GM12878 (cell line): ENCODE measurements at regions not wholly inside any gene's neighbourhood (a gene's known extent, or its start where the extent isn't known, plus 50 kb on each side); places are given as distances from the start of the nearest gene placed in this dataset.

Experiments
- EGR1 ChIP-seq, 2 experiments: IDR thresholded peaks; 1 replicate in 1 of 2; 2 replicates in 1 of 2; pipeline ENCODE4 v1.6.1; 2011 to 2012; ENCODE audit warnings: low read depth in 2 of 2, low read length in 2 of 2, borderline replicate concordance in 1 of 2, mild to moderate bottlenecking in 1 of 2, moderate library complexity in 1 of 2
- POLR2AphosphoS5 ChIP-seq: IDR thresholded peaks from 2 replicates; pipeline ENCODE4 v1.6.1; 2011; ENCODE audit warnings: mild to moderate bottlenecking, low read length, inconsistent platforms
- REST ChIP-seq: IDR thresholded peaks from 2 replicates; pipeline ENCODE4 v1.6.1; 2012; ENCODE audit warnings: mild to moderate bottlenecking, low read depth, low read length
- ZNF274 ChIP-seq: IDR thresholded peaks from one replicate; pipeline ENCODE4 v1.8.0; 2011; ENCODE audit not compliant: insufficient read length, insufficient read depth
- TF ChIP-seq, protein P1 (sequence below), 3 experiments: IDR thresholded peaks in 2 of 3; conservative IDR thresholded peaks in 1 of 3; 2 replicates each; pipeline ENCODE4 v1.5.1; 2011; ENCODE audit warnings: low read depth in 3 of 3, low read length in 3 of 3, mild to moderate bottlenecking in 3 of 3, control low read depth in 2 of 3, moderate library complexity in 2 of 3, inconsistent platforms in 1 of 3, mixed read lengths in 1 of 3; ENCODE audit not compliant: control insufficient read depth in 2 of 3, insufficient read depth in 1 of 3; ENCODE audit errors: extremely low read depth in 1 of 3
- TF ChIP-seq, protein P2 (sequence below): fragments of 450-650 bp; formaldehyde crosslinking; IDR thresholded peaks from 2 replicates; pipeline ENCODE4 v1.4.0; 2020; ENCODE audit warnings: mild to moderate bottlenecking, moderate library complexity

DNA sequence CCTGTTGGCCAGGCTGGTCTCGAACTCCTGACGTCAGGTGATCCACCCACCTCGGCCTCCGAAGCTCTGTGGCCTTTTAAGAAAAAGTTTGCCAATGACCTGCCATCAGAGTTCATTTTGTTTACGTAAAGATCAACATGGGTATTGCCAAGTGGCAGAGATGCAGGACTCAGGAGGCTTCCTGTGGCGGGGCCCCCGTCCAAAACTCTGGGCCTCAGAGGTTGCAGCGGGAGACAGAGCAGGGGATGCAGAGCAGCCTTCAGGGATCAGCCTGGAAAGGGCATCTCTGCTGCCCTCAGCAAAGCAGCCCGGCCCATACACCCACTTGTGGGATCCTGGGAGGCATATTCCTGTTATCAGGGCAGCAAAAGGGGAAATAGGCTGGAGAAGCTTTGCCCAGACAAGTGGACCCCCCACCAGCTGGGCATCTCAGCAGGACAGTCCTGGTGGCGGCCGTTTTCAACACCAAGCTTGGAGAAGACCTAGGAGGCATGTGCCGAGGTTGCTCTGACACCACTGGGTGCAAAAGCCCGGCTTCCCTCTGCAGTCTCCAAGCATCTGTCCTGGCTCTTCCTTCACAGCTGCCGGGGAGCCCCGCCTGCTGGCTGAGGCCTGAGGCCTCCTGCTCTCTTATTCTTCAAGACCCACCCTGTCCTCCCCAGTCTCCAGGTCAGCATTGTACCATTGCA, 1152.4 kb downstream of the BRD1 start:
- TF ChIP-seq, protein P1, sequence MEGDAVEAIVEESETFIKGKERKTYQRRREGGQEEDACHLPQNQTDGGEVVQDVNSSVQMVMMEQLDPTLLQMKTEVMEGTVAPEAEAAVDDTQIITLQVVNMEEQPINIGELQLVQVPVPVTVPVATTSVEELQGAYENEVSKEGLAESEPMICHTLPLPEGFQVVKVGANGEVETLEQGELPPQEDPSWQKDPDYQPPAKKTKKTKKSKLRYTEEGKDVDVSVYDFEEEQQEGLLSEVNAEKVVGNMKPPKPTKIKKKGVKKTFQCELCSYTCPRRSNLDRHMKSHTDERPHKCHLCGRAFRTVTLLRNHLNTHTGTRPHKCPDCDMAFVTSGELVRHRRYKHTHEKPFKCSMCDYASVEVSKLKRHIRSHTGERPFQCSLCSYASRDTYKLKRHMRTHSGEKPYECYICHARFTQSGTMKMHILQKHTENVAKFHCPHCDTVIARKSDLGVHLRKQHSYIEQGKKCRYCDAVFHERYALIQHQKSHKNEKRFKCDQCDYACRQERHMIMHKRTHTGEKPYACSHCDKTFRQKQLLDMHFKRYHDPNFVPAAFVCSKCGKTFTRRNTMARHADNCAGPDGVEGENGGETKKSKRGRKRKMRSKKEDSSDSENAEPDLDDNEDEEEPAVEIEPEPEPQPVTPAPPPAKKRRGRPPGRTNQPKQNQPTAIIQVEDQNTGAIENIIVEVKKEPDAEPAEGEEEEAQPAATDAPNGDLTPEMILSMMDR (IDR thresholded peaks at IDR 0.05 in 2 of 3, conservative IDR thresholded peaks at IDR 0.05 in 1 of 3; ENCODE audit: control insufficient read depth in 2 of 3, extremely low read depth in 1 of 3, insufficient read depth in 1 of 3, low read depth in 3 of 3, low read length in 3 of 3), result no peak
- TF ChIP-seq REST (no peak), EGR1 (IDR thresholded peaks at IDR 0.05; ENCODE audit: borderline replicate concordance in 1 of 2, low read depth in 2 of 2, low read length in 2 of 2) (no peak), POLR2AphosphoS5 (no peak), ZNF274 (no peak)
- TF ChIP-seq, protein P2, sequence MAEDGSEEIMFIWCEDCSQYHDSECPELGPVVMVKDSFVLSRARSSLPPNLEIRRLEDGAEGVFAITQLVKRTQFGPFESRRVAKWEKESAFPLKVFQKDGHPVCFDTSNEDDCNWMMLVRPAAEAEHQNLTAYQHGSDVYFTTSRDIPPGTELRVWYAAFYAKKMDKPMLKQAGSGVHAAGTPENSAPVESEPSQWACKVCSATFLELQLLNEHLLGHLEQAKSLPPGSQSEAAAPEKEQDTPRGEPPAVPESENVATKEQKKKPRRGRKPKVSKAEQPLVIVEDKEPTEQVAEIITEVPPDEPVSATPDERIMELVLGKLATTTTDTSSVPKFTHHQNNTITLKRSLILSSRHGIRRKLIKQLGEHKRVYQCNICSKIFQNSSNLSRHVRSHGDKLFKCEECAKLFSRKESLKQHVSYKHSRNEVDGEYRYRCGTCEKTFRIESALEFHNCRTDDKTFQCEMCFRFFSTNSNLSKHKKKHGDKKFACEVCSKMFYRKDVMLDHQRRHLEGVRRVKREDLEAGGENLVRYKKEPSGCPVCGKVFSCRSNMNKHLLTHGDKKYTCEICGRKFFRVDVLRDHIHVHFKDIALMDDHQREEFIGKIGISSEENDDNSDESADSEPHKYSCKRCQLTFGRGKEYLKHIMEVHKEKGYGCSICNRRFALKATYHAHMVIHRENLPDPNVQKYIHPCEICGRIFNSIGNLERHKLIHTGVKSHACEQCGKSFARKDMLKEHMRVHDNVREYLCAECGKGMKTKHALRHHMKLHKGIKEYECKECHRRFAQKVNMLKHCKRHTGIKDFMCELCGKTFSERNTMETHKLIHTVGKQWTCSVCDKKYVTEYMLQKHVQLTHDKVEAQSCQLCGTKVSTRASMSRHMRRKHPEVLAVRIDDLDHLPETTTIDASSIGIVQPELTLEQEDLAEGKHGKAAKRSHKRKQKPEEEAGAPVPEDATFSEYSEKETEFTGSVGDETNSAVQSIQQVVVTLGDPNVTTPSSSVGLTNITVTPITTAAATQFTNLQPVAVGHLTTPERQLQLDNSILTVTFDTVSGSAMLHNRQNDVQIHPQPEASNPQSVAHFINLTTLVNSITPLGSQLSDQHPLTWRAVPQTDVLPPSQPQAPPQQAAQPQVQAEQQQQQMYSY, result no peak
